ENCODE measurements at regions not wholly inside any gene's neighbourhood (a gene's known extent, or its start where the extent isn't known, plus 50 kb on each side); places are given as distances from the start of the nearest gene placed in this dataset.

- TF ChIP-seq TEAD1 (CRISPR knock-in tag; IDR thresholded peaks at IDR 0.05) (no peak), MLX (CRISPR knock-in tag; IDR thresholded peaks at IDR 0.05) (no peak), MAX (CRISPR knock-in tag; IDR thresholded peaks at IDR 0.05) (no peak), FOXP1 (CRISPR knock-in tag; IDR thresholded peaks at IDR 0.05; ENCODE audit: borderline replicate concordance) (no peak)
These were observed 451.8 kb downstream of the CD83 start for GRCh38 chr6:14569394-14569793.
